Activated CD8-positive, alpha-beta memory T cell treated with anti-CD3 and anti-CD28 coated beads for 1 hour (primary cell): ENCODE measurements at regions not wholly inside any gene's neighbourhood (a gene's known extent, or its start where the extent isn't known, plus 50 kb on each side); places are given as distances from the start of the nearest gene placed in this dataset.

ENCODE experiments used
- DNase-seq, 2 donors: peaks; one replicate each; pipeline ENCODE4 v3.0.0-alpha.2; 2020; ENCODE audit warnings: low read depth in 1 of 2; ENCODE audit errors: extremely low read depth in 1 of 2

GRCh38 chr6:168885751-168886742 lies 367.6 kb downstream of the THBS2 start:
- DNase-seq: no peak

- no peak for DNase-seq
Observed at GRCh38 chr6:168885196-168885595, 368.4 kb downstream of the THBS2 start.

GRCh38 chr6:168884646-168885086 lies 369.0 kb downstream of the THBS2 start:
- DNase-seq: peak; percentile 25 to 63

GRCh38 chr6:168884050-168884645 lies 369.5 kb downstream of the THBS2 start:
- DNase-seq: no peak

GRCh38 chr6:168883410-168884049 lies 370.1 kb downstream of the THBS2 start:
- DNase-seq: no peak

GRCh38 chr6:168880271-168880670 lies 373.4 kb downstream of the THBS2 start:
- DNase-seq: no peak

- no peak for DNase-seq
Observed at GRCh38 chr6:168877821-168878282, 375.8 kb downstream of the THBS2 start.

GRCh38 chr6:168876956-168877355 lies 376.7 kb downstream of the THBS2 start:
- no peak for DNase-seq

- no peak for DNase-seq
Observed at GRCh38 chr6:168875811-168876576, 377.7 kb downstream of the THBS2 start.

GRCh38 chr6:168874637-168875036 lies 379.0 kb downstream of the THBS2 start:
- DNase-seq: no peak

GRCh38 chr6:168873278-168874190 lies 380.1 kb downstream of the THBS2 start:
- DNase-seq: no peak

- no peak for DNase-seq
Observed at GRCh38 chr6:168871642-168872315, 381.9 kb downstream of the THBS2 start.

GRCh38 chr6:168870982-168871381 lies 382.7 kb downstream of the THBS2 start:
- DNase-seq: no peak

- no peak for DNase-seq
Observed at GRCh38 chr6:168867247-168868102, 386.2 kb downstream of the THBS2 start.

- DNase-seq: no peak
Observed at GRCh38 chr6:168866534-168866933, 387.1 kb downstream of the THBS2 start.

GRCh38 chr6:168865522-168865921 lies 388.1 kb downstream of the THBS2 start:
- no peak for DNase-seq

GRCh38 chr6:168864541-168865460 lies 388.8 kb downstream of the THBS2 start:
- DNase-seq: no peak
